Heart left ventricle (tissue), 16 donors: ENCODE measurements at regions not wholly inside any gene's neighbourhood (a gene's known extent, or its start where the extent isn't known, plus 50 kb on each side); places are given as distances from the start of the nearest gene placed in this dataset.

Source experiments
- ATAC-seq, 4 donors: fragments of 200-7000 bp; cut with Tn5 transposase; one replicate each; pipeline ENCODE4 v1.9.1; 2020 to 2022; ENCODE audit warnings: moderate library complexity in 4 of 4, mild to moderate bottlenecking in 3 of 4, moderate number of reproducible peaks in 1 of 4
- DNase-seq, 5 donors: peaks; one replicate each; pipeline ENCODE4 v3.0.0-alpha.2; 2020
- H3K27ac ChIP-seq, 12 donors: fragments of 200-600 bp; sonication (generic) in 4 of 12; one replicate each; pipeline versions ENCODE4 v1.5.0 to v1.8.0; 2016 to 2022; ENCODE audit warnings: mild to moderate bottlenecking in 2 of 12
- H3K27me3 ChIP-seq, 9 donors: fragments of 200-600 bp; sonication (generic) in 2 of 9; one replicate each; pipeline versions ENCODE4 v1.5.1 to v1.8.0; 2016 to 2022; ENCODE audit warnings: mild to moderate bottlenecking in 3 of 9
- H3K36me3 ChIP-seq, 9 donors: fragments of 200-600 bp; sonication (generic) in 2 of 9; one replicate each; pipeline versions ENCODE4 v1.5.0 to v1.8.0; 2018 to 2022; ENCODE audit warnings: mild to moderate bottlenecking in 2 of 9
- H3K4me1 ChIP-seq, 12 donors: fragments of 200-600 bp; sonication (generic) in 4 of 12; one replicate each; pipeline versions ENCODE4 v1.5.0 to v1.8.0; 2016 to 2022; ENCODE audit warnings: mild to moderate bottlenecking in 3 of 12
- H3K4me3 ChIP-seq, 12 donors: fragments of 200-600 bp; sonication (generic) in 4 of 12; one replicate each; pipeline versions ENCODE4 v1.5.0 to v1.8.0; 2017 to 2022; ENCODE audit warnings: mild to moderate bottlenecking in 9 of 12, moderate library complexity in 4 of 12
- H3K9me3 ChIP-seq, 12 donors: fragments of 200-600 bp; sonication (generic) in 4 of 12; one replicate each; pipeline versions ENCODE4 v1.5.0 to v1.8.0; 2016 to 2022; ENCODE audit warnings: mild to moderate bottlenecking in 1 of 12
- POLR2A ChIP-seq, 2 donors: fragments of 450-650 bp; IDR thresholded peaks; one replicate each; pipeline ENCODE4 v1.6.1; 2017; ENCODE audit warnings: antibody characterized with exemption in 2 of 2, mild to moderate bottlenecking in 2 of 2, moderate library complexity in 2 of 2
- WGBS, 4 donors: extraction: QIAGEN DNeasy Blood & Tissue Kit in 2 of 4; methylation state at CpG; one replicate each; pipeline versions ENCODE4 v1.1.5 to v1.1.7; 2013 to 2018; 5-methylcytosine and 5-hydroxymethylcytosine counted together
- intact Hi-C, 10 donors: fragments of 100-400 bp; cut with DNase I; formaldehyde crosslinking; loops; one replicate each; pipeline versions ENCODE4 v1.11.1 to v1.14.2; 2022
- TF ChIP-seq, protein P1 (sequence below), 12 donors: fragments of 200-600 bp; sonication (generic) in 4 of 12; IDR thresholded peaks; one replicate each; pipeline versions ENCODE4 v1.5.0 to v1.8.0; 2018 to 2022; ENCODE audit warnings: antibody characterized with exemption in 12 of 12, mild to moderate bottlenecking in 5 of 12
- donor health status: ischemic (EF 13 %, LVEDD 7.1; RV severe dilation, severe dysfunction).
- donor health status: healthy with polysubstance abuse.
- donor health status: DM: no; HTN: yes; CAD: no.
- donor health status: DM: no; HTN: no; CAD: no.
- donor health status: ischemic (EF 25% LVEDD 6.9; RV normal size, moderate dysfunction).
- donor health status: ischemic (EF 25% LVEDD 5.7; RV mildly dilated, moderate dysfunction).
- donor health status: healthy.
- donor health status: DM: yes; HTN: yes; CAD: no.
- donor health status: ischemic (EF 35%, LVEDD 5.7; RV mildly dilated, moderate dysfunction).
- donor health status: nonischemic (EF 11% LVEDD 7.7; RV severe dilation, severe dysfunction).
- donor health status: DM: yes; HTN: yes; CAD: no.
- donor health status: PGD.
- donor health status: ischemic (EF 29% LVEDD 5.4; RV normal size, mild dysfunction).
- donor health status: nonischemic (EF 23%, LVEDD 6.1; RV moderate dilation, normal function).

- H3K9me3 ChIP-seq = no peaks in the 10 kb centered on the region
- peaks cover 0 to 4% (median 0%) of the 10 kb centered on the region in 12 donors for H3K4me1 ChIP-seq
- WGBS, 4 donors = 45 to 68% (median 66%) methylated on average over 5 to 10 of the region's 10 CpGs
- intact Hi-C loops = no loop called here
- DNase-seq (no peak), ATAC-seq (no peak)
- H3K4me3 ChIP-seq = no peak overlapping the region
- TF ChIP-seq, protein P1, sequence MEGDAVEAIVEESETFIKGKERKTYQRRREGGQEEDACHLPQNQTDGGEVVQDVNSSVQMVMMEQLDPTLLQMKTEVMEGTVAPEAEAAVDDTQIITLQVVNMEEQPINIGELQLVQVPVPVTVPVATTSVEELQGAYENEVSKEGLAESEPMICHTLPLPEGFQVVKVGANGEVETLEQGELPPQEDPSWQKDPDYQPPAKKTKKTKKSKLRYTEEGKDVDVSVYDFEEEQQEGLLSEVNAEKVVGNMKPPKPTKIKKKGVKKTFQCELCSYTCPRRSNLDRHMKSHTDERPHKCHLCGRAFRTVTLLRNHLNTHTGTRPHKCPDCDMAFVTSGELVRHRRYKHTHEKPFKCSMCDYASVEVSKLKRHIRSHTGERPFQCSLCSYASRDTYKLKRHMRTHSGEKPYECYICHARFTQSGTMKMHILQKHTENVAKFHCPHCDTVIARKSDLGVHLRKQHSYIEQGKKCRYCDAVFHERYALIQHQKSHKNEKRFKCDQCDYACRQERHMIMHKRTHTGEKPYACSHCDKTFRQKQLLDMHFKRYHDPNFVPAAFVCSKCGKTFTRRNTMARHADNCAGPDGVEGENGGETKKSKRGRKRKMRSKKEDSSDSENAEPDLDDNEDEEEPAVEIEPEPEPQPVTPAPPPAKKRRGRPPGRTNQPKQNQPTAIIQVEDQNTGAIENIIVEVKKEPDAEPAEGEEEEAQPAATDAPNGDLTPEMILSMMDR (IDR thresholded peaks at IDR 0.05) = no peak
- no peak for TF ChIP-seq POLR2A (IDR thresholded peaks at IDR 0.05)
- no peak overlapping the region for H3K27ac ChIP-seq
- H3K36me3 ChIP-seq = no peaks in the 10 kb centered on the region
- peaks cover 0 to 8% (median 0%) of the 10 kb centered on the region in 9 donors for H3K27me3 ChIP-seq
Measured at GRCh38 chr14:98207415-98207814, 1064.6 kb downstream of the BCL11B start.

GRCh38 chr14:98208211-98208611 lies 1063.8 kb downstream of the BCL11B start:
- ATAC-seq (no peak), DNase-seq (no peak)
- no peak overlapping the region for H3K27ac ChIP-seq
- H3K4me1 ChIP-seq = peaks cover 0 to 4% (median 0%) of the 10 kb centered on the region in 12 donors
- H3K4me3 ChIP-seq = no peak overlapping the region
- intact Hi-C loops = no loop called here
- no peaks in the 10 kb centered on the region for H3K9me3 ChIP-seq
- TF ChIP-seq POLR2A (IDR thresholded peaks at IDR 0.05) = no peak
- TF ChIP-seq, protein P1 (IDR thresholded peaks at IDR 0.05) = no peak
- peaks cover 0 to 10% (median 0%) of the 10 kb centered on the region in 9 donors for H3K27me3 ChIP-seq
- H3K36me3 ChIP-seq = no peaks in the 10 kb centered on the region

GRCh38 chr14:98208943-98209342 lies 1063.1 kb downstream of the BCL11B start:
- Histone ChIP-seq H3K27ac (no peak overlapping the region), H3K9me3 (no peaks in the 10 kb centered on the region), H3K4me1 (peaks cover 0 to 4% (median 0%) of the 10 kb centered on the region in 12 donors), H3K36me3 (no peaks in the 10 kb centered on the region), H3K27me3 (peaks cover 0 to 12% (median 0%) of the 10 kb centered on the region in 9 donors), H3K4me3 (no peak overlapping the region)
- no peak for ATAC-seq
- no peak for DNase-seq
- intact Hi-C loops = no loop called here
- TF ChIP-seq POLR2A (IDR thresholded peaks at IDR 0.05) = no peak
- TF ChIP-seq, protein P1 (IDR thresholded peaks at IDR 0.05) = no peak
- WGBS, 4 donors = 62 to 81% (median 70%) methylated on average over 4 of the region's 4 CpGs

DNA sequence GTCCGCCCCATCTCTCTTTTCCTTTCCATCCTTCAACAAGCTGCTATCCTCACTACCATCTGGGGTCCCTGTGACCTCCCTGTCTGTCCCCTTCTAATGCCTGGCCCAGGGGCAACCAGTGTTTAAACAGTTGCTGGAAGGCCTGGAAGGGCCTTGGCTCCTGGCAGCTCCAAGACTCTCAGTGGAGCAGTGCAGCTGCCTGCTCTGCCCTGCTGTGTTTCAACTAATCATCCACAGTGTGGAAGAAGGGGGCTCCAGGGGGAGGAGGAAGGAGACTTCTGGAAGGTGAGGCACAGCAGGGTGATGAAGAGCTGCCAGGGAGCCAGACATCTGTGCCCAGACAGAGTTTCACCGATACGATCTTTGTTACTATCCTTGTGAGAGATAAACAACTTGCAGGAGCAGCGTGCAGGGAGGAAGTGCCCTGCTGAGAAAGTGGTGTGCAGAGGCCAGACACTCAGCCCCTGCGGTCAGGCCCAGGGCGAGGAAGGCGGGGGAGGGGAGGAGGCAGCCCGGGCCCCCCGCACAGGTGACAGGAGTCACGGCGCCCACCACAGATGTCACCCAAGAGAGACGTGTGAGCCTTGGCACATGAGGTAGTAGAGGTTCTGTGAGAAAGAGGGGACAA lies 1061.8 kb downstream of the BCL11B start:
- no peak for DNase-seq

More for the DNA sequence above, 1061.8 kb downstream of the BCL11B start:
- Histone ChIP-seq H3K4me1 (peaks cover 0 to 4% (median 0%) of the 10 kb centered on the region in 12 donors), H3K36me3 (no peaks in the 10 kb centered on the region), H3K27me3 (peaks cover 0 to 12% (median 0%) of the 10 kb centered on the region in 9 donors), H3K9me3 (no peaks in the 10 kb centered on the region), H3K27ac (peak overlapping the region in 1 of 12 donors; percentile 55), H3K4me3 (no peak overlapping the region)
- intact Hi-C loops = no loop called here
- ATAC-seq = no peak
- TF ChIP-seq, protein P1 (IDR thresholded peaks at IDR 0.05) = no peak
- TF ChIP-seq POLR2A (IDR thresholded peaks at IDR 0.05) = no peak
- 23 to 31% (median 27%) methylated on average over 10 to 12 of the region's 12 CpGs for WGBS, 4 donors
